WTC11 (cell line): ENCODE measurements at regions not wholly inside any gene's neighbourhood (a gene's known extent, or its start where the extent isn't known, plus 50 kb on each side); places are given as distances from the start of the nearest gene placed in this dataset.

Experiments
- ATAC-seq: fragments of 200-7000 bp; cut with Tn5 transposase; 2 replicates; pipeline ENCODE4 v1.10.0; 2021; ENCODE audit warnings: mild to moderate bottlenecking, moderate library complexity
- CTCF ChIA-PET: fragments of 300-600 bp; sonication (Branson Sonifier 250); formaldehyde crosslinking; loops from one replicate; lab custom pipeline; 2021; ENCODE audit warnings: antibody characterized with exemption; lab: Charles Lee
- POLR2A ChIA-PET: fragments of 350-600 bp; sonication (Branson Sonifier 250); formaldehyde crosslinking; loops from one replicate; lab custom pipeline; 2021; ENCODE audit warnings: antibody characterized with exemption; lab: Charles Lee
- DNase-seq: peaks from one replicate; pipeline ENCODE4 v3.0.0; 2021; ENCODE audit warnings: low spot score
- H3K27ac Mint-ChIP-seq: 2 replicates; pipeline ENCODE4 v1.8.0; 2021; ENCODE audit warnings: mixed read lengths
- H3K27me3 Mint-ChIP-seq: 2 replicates; pipeline ENCODE4 v1.8.0; 2021; ENCODE audit warnings: low read depth, mild to moderate bottlenecking, moderate library complexity, mixed read lengths
- H3K36me3 Mint-ChIP-seq: 2 replicates; pipeline ENCODE4 v1.8.0; 2021; ENCODE audit warnings: mixed read lengths
- H3K4me1 Mint-ChIP-seq: 2 replicates; pipeline ENCODE4 v1.8.0; 2022; ENCODE audit warnings: mixed read lengths
- H3K4me3 Mint-ChIP-seq: 2 replicates; pipeline ENCODE4 v1.8.0; 2021; ENCODE audit warnings: mild to moderate bottlenecking, moderate library complexity, mixed read lengths
- H3K9me3 Mint-ChIP-seq: 2 replicates; pipeline ENCODE4 v1.8.0; 2021; ENCODE audit warnings: mixed read lengths
- ELF4 ChIP-seq: sonication (generic); formaldehyde crosslinking; IDR thresholded peaks from 2 replicates; pipeline ENCODE4 v1.8.1; 2022; ENCODE audit warnings: low read depth, mild to moderate bottlenecking, moderate library complexity, missing genetic modification reagents
- ETV6 ChIP-seq: sonication (generic); formaldehyde crosslinking; IDR thresholded peaks from 2 replicates; pipeline ENCODE4 v1.8.1; 2022; ENCODE audit warnings: mild to moderate bottlenecking, missing genetic modification reagents
- FOXP1 ChIP-seq: sonication (generic); formaldehyde crosslinking; IDR thresholded peaks from 2 replicates; pipeline ENCODE4 v1.8.0; 2022; ENCODE audit warnings: missing genetic modification reagents, mild to moderate bottlenecking, moderate library complexity, borderline replicate concordance
- GABPB1 ChIP-seq: sonication (generic); formaldehyde crosslinking; IDR thresholded peaks from 2 replicates; pipeline ENCODE4 v1.8.1; 2023; ENCODE audit warnings: mild to moderate bottlenecking, missing genetic modification reagents
- GTF2I ChIP-seq: fragments of 250-450 bp; sonication (Bioruptor Pico); conservative IDR thresholded peaks from 2 replicates; pipeline ENCODE4 v1.4.0; 2021; ENCODE audit warnings: mild to moderate bottlenecking
- HMGA2 ChIP-seq: fragments of 250-450 bp; sonication (Bioruptor Pico); IDR thresholded peaks from 2 replicates; pipeline ENCODE4 v1.4.0; 2021; ENCODE audit warnings: mild to moderate bottlenecking, moderate library complexity
- IRF2 ChIP-seq: sonication (generic); formaldehyde crosslinking; IDR thresholded peaks from 2 replicates; pipeline ENCODE4 v1.8.0; 2022; ENCODE audit warnings: low read depth, missing genetic modification reagents, borderline replicate concordance
- MXD4 ChIP-seq: fragments of 250-450 bp; sonication (Bioruptor Pico); IDR thresholded peaks from 2 replicates; pipeline ENCODE4 v1.8.0; 2021; ENCODE audit warnings: mild to moderate bottlenecking, moderate library complexity, borderline replicate concordance
- NFATC4 ChIP-seq: fragments of 250-450 bp; sonication (Bioruptor Pico); IDR thresholded peaks from 2 replicates; pipeline ENCODE4 v1.9.0; 2021; ENCODE audit warnings: mild to moderate bottlenecking
- NFE2L1 ChIP-seq: sonication (generic); formaldehyde crosslinking; IDR thresholded peaks from 2 replicates; pipeline ENCODE4 v1.8.1; 2023; ENCODE audit warnings: missing genetic modification reagents
- OVOL2 ChIP-seq: fragments of 250-450 bp; sonication (Bioruptor Pico); IDR thresholded peaks from 2 replicates; pipeline ENCODE4 v1.9.0; 2021; ENCODE audit warnings: mild to moderate bottlenecking, borderline replicate concordance
- PREB ChIP-seq: sonication (generic); formaldehyde crosslinking; IDR thresholded peaks from 2 replicates; pipeline ENCODE4 v1.8.1; 2022; ENCODE audit warnings: mild to moderate bottlenecking, missing genetic modification reagents, moderate library complexity, borderline replicate concordance
- PRRX2 ChIP-seq: fragments of 250-450 bp; sonication (Bioruptor Pico); IDR thresholded peaks from 2 replicates; pipeline ENCODE4 v1.8.0; 2021; ENCODE audit warnings: mild to moderate bottlenecking
- SMAD3 ChIP-seq: sonication (generic); formaldehyde crosslinking; IDR thresholded peaks from 2 replicates; pipeline ENCODE4 v1.8.0; 2022; ENCODE audit warnings: missing genetic modification reagents, mild to moderate bottlenecking, borderline replicate concordance
- TEAD1 ChIP-seq: sonication (generic); formaldehyde crosslinking; IDR thresholded peaks from 2 replicates; pipeline ENCODE4 v1.8.0; 2022; ENCODE audit warnings: mild to moderate bottlenecking, missing genetic modification reagents
- USF1 ChIP-seq: sonication (generic); formaldehyde crosslinking; IDR thresholded peaks from 2 replicates; pipeline ENCODE4 v1.8.0; 2022; ENCODE audit warnings: mild to moderate bottlenecking, missing genetic modification reagents
- ZNF121 ChIP-seq: sonication (generic); formaldehyde crosslinking; IDR thresholded peaks from 2 replicates; pipeline ENCODE4 v1.8.0; 2023; ENCODE audit warnings: missing genetic modification reagents
- ZNF138 ChIP-seq: sonication (generic); formaldehyde crosslinking; conservative IDR thresholded peaks from 2 replicates; pipeline ENCODE4 v1.8.1; 2022; ENCODE audit warnings: mild to moderate bottlenecking, moderate library complexity, missing genetic modification reagents
- ZNF671 ChIP-seq: fragments of 250-450 bp; sonication (Bioruptor Pico); IDR thresholded peaks from 2 replicates; pipeline ENCODE4 v1.8.0; 2021; ENCODE audit warnings: mild to moderate bottlenecking
- ZSCAN18 ChIP-seq: fragments of 250-450 bp; sonication (Bioruptor Pico); IDR thresholded peaks from 2 replicates; pipeline ENCODE4 v2.1.2; 2022; ENCODE audit warnings: mild to moderate bottlenecking, moderate library complexity
- TF ChIP-seq, protein P1 (sequence below): sonication (generic); formaldehyde crosslinking; IDR thresholded peaks from 2 replicates; pipeline ENCODE4 v1.8.0; 2023; ENCODE audit warnings: missing genetic modification reagents
- TF ChIP-seq, protein P2 (sequence below): fragments of 200-600 bp; IDR thresholded peaks from 2 replicates; pipeline ENCODE4 v1.8.0; 2022; ENCODE audit warnings: antibody characterized with exemption
- TF ChIP-seq, protein P3 (sequence below): sonication (generic); formaldehyde crosslinking; IDR thresholded peaks from 2 replicates; pipeline ENCODE4 v1.8.1; 2023; ENCODE audit warnings: mild to moderate bottlenecking, missing genetic modification reagents, moderate library complexity
- TF ChIP-seq, protein P4 (sequence below): fragments of 250-450 bp; sonication (Bioruptor Pico); conservative IDR thresholded peaks from 2 replicates; pipeline ENCODE4 v1.9.0; 2021; ENCODE audit warnings: mild to moderate bottlenecking

DNA sequence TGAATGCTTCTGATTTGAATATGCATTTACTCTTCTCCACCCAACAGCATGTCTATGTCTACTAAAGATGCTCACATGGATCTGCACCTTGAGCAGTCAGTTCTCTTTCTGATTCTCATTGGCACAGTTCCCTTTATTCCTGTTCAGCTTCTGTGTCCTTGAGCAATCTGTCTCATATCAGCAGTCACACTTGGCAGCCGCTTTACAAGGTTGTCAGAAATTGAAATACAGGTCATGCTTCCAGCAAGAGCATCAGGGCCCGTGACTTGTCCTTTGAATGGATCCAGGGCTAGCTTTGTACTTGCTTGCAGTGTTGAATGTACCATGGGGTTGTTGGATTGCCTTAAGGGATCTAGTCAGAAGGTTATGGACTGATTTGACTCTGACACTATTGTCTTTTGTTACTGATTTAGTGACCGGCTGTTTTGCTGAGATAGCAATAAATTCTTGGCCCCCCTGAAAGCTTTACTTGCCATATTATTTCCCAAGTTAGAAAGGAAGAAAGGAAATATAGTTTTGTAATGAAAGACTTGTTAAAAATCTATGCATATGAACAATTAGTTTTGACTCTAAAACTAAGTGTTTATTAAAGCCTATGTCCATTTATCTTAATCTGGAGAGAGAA is 273.4 kb upstream of the ISL1 start:
- TF ChIP-seq ETV6 (CRISPR knock-in tag) = no peak
- no peak for TF ChIP-seq PRRX2 (CRISPR knock-in tag)
- no peak for TF ChIP-seq FOXP1 (CRISPR knock-in tag)
- TF ChIP-seq PREB (CRISPR knock-in tag) = no peak
- TF ChIP-seq, protein P1, sequence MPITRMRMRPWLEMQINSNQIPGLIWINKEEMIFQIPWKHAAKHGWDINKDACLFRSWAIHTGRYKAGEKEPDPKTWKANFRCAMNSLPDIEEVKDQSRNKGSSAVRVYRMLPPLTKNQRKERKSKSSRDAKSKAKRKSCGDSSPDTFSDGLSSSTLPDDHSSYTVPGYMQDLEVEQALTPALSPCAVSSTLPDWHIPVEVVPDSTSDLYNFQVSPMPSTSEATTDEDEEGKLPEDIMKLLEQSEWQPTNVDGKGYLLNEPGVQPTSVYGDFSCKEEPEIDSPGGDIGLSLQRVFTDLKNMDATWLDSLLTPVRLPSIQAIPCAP = no peak
- TF ChIP-seq TEAD1 (CRISPR knock-in tag) = no peak
- no peak for TF ChIP-seq HMGA2 (CRISPR knock-in tag)
- TF ChIP-seq IRF2 (CRISPR knock-in tag) = no peak
- TF ChIP-seq GTF2I (CRISPR knock-in tag) = no peak
- TF ChIP-seq, protein P2, sequence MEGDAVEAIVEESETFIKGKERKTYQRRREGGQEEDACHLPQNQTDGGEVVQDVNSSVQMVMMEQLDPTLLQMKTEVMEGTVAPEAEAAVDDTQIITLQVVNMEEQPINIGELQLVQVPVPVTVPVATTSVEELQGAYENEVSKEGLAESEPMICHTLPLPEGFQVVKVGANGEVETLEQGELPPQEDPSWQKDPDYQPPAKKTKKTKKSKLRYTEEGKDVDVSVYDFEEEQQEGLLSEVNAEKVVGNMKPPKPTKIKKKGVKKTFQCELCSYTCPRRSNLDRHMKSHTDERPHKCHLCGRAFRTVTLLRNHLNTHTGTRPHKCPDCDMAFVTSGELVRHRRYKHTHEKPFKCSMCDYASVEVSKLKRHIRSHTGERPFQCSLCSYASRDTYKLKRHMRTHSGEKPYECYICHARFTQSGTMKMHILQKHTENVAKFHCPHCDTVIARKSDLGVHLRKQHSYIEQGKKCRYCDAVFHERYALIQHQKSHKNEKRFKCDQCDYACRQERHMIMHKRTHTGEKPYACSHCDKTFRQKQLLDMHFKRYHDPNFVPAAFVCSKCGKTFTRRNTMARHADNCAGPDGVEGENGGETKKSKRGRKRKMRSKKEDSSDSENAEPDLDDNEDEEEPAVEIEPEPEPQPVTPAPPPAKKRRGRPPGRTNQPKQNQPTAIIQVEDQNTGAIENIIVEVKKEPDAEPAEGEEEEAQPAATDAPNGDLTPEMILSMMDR = no peak
- no peak for TF ChIP-seq MXD4 (CRISPR knock-in tag)
- no peak for TF ChIP-seq NFATC4 (CRISPR knock-in tag)
- Mint-ChIP-seq H3K9me3 (no peaks in the 10 kb centered on the region), H3K27me3 (no peaks in the 10 kb centered on the region), H3K4me1 (no peaks in the 10 kb centered on the region), H3K4me3 (no peak overlapping the region), H3K36me3 (no peaks in the 10 kb centered on the region), H3K27ac (no peak overlapping the region)
- ChIA-PET POLR2A (no interaction called here), CTCF (no interaction called here)
- ATAC-seq (no peak), DNase-seq (no peak)

GRCh38 chr5:51131266-51131665 is 252.0 kb upstream of the ISL1 start:
- H3K4me1 Mint-ChIP-seq = peaks cover 5% of the 10 kb centered on the region
- H3K9me3 Mint-ChIP-seq = peaks cover 19% of the 10 kb centered on the region
- H3K27me3 Mint-ChIP-seq = no peaks in the 10 kb centered on the region
- H3K4me3 Mint-ChIP-seq = no peak overlapping the region
- ATAC-seq = no peak
- CTCF ChIA-PET = no interaction called here
- peaks cover 6% of the 10 kb centered on the region for H3K36me3 Mint-ChIP-seq
- H3K27ac Mint-ChIP-seq = no peak overlapping the region
- no peak for DNase-seq
- POLR2A ChIA-PET = no interaction called here
- TF ChIP-seq ELF4 (CRISPR knock-in tag) (no peak), PRRX2 (CRISPR knock-in tag) (no peak), OVOL2 (no peak), NFE2L1 (CRISPR knock-in tag) (no peak), ZNF121 (CRISPR knock-in tag) (no peak), SMAD3 (CRISPR knock-in tag) (no peak), ZNF671 (CRISPR knock-in tag) (no peak), ZSCAN18 (no peak), ZNF138 (no peak), FOXP1 (CRISPR knock-in tag) (no peak), USF1 (no peak), GABPB1 (CRISPR knock-in tag) (no peak)
- TF ChIP-seq, protein P2 = no peak
- TF ChIP-seq, protein P3, sequence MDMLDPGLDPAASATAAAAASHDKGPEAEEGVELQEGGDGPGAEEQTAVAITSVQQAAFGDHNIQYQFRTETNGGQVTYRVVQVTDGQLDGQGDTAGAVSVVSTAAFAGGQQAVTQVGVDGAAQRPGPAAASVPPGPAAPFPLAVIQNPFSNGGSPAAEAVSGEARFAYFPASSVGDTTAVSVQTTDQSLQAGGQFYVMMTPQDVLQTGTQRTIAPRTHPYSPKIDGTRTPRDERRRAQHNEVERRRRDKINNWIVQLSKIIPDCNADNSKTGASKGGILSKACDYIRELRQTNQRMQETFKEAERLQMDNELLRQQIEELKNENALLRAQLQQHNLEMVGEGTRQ = no peak
- TF ChIP-seq, protein P4, sequence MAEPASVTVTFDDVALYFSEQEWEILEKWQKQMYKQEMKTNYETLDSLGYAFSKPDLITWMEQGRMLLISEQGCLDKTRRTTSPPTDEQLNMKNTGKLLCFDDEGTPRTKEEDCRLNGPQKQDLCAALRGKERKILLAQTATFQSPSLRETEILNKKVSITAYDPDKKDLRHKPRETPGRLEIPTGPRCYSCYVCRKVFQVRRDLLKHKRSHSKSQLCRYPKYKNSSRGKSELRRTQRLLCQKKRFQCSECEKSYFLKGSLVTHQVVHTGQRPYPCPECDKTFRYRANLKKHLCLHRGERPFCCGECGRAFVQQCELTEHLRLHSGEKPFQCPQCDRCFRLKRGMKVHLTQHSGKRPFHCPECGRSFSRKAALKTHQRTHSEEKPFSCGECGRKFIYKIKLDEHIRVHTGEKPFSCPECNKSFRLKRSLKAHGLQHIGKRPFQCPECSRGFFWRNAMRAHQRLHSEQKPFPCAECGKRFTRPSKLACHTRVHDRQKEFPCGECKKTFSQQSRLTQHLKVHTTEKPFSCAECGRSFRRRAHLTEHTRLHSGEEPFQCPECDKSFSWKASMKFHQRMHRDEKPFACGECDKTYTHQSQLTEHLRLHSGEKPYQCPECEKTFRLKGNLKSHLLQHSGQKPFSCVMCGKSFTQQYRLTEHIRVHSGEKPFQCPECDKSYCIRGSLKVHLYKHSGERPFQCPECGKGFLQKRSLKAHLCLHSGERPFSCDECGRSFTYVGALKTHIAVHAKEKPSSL (CRISPR knock-in tag) = no peak
